SKM-1 treated with dmso at 0.1 percent for 144 hours (cell line): ENCODE measurements at regions not wholly inside any gene's neighbourhood (a gene's known extent, or its start where the extent isn't known, plus 50 kb on each side); places are given as distances from the start of the nearest gene placed in this dataset.

ENCODE experiments used
- DNase-seq: peaks from one replicate; lab custom pipeline; 2025; ENCODE audit not compliant: unreplicated experiment; lab: John Stamatoyannopoulos, UW

- DNase-seq = no peak
These were observed 386.6 kb upstream of the POU3F1 start for GRCh38 chr1:38433084-38433722.

- no peak for DNase-seq
These were observed 385.2 kb upstream of the POU3F1 start for GRCh38 chr1:38431535-38432376.

- DNase-seq = no peak
These were observed 384.4 kb upstream of the POU3F1 start for GRCh38 chr1:38430949-38431348.

GRCh38 chr1:38424677-38425076 lies 378.1 kb upstream of the POU3F1 start:
- no peak for DNase-seq

- no peak for DNase-seq
These were observed 374.1 kb upstream of the POU3F1 start for GRCh38 chr1:38420666-38421065.

GRCh38 chr1:38418195-38419030 lies 371.8 kb upstream of the POU3F1 start:
- DNase-seq = no peak

GRCh38 chr1:38403667-38404066 lies 357.1 kb upstream of the POU3F1 start:
- no peak for DNase-seq

GRCh38 chr1:38402230-38402815 lies 355.7 kb upstream of the POU3F1 start:
- no peak for DNase-seq

- no peak for DNase-seq
These were observed 350.0 kb upstream of the POU3F1 start for GRCh38 chr1:38396606-38397005.

- no peak for DNase-seq
These were observed 347.7 kb upstream of the POU3F1 start for GRCh38 chr1:38394303-38394702.

- no peak for DNase-seq
These were observed 346.3 kb upstream of the POU3F1 start for GRCh38 chr1:38392861-38393260.

GRCh38 chr1:38381256-38381655 lies 334.7 kb upstream of the POU3F1 start:
- no peak for DNase-seq

GRCh38 chr1:38376577-38376976 lies 330.0 kb upstream of the POU3F1 start:
- no peak for DNase-seq

GRCh38 chr1:38375035-38375434 lies 328.4 kb upstream of the POU3F1 start:
- DNase-seq = no peak

GRCh38 chr1:38371505-38371844 lies 324.9 kb upstream of the POU3F1 start:
- DNase-seq = no peak

GRCh38 chr1:38370716-38371504 lies 324.3 kb upstream of the POU3F1 start:
- no peak for DNase-seq

- no peak for DNase-seq
These were observed 318.6 kb upstream of the POU3F1 start for GRCh38 chr1:38365242-38365641.

- no peak for DNase-seq
These were observed 315.0 kb upstream of the POU3F1 start for GRCh38 chr1:38361566-38361965.

GRCh38 chr1:38360807-38361206 lies 314.2 kb upstream of the POU3F1 start:
- DNase-seq = no peak

- DNase-seq = no peak
These were observed 307.4 kb upstream of the POU3F1 start for GRCh38 chr1:38353956-38354355.

GRCh38 chr1:38352869-38353268 lies 306.3 kb upstream of the POU3F1 start:
- no peak for DNase-seq
